Coronary artery (tissue), 2 donors: ENCODE measurements at regions not wholly inside any gene's neighbourhood (a gene's known extent, or its start where the extent isn't known, plus 50 kb on each side); places are given as distances from the start of the nearest gene placed in this dataset.

Experiments used
- DNase-seq: peaks from one replicate; pipeline ENCODE4 v3.0.0-alpha.2; 2017; ENCODE audit warnings: low spot score
- H3K27ac ChIP-seq, 2 donors: fragments of 200-600 bp; sonication (generic); one replicate each; pipeline ENCODE4 v1.5.1; 2016 to 2019
- H3K4me3 ChIP-seq: fragments of 200-600 bp; sonication (generic); 2 replicates; pipeline ENCODE4 v1.5.1; 2016; ENCODE audit warnings: mild to moderate bottlenecking, moderate library complexity
- TF ChIP-seq, protein P1 (sequence below): fragments of 200-600 bp; sonication (generic); IDR thresholded peaks from one replicate; pipeline ENCODE4 v1.5.1; 2019; ENCODE audit warnings: antibody characterized with exemption

GRCh38 chr4:44848466-44848865, 122.1 kb upstream of the GNPDA2 start:
- TF ChIP-seq, protein P1, sequence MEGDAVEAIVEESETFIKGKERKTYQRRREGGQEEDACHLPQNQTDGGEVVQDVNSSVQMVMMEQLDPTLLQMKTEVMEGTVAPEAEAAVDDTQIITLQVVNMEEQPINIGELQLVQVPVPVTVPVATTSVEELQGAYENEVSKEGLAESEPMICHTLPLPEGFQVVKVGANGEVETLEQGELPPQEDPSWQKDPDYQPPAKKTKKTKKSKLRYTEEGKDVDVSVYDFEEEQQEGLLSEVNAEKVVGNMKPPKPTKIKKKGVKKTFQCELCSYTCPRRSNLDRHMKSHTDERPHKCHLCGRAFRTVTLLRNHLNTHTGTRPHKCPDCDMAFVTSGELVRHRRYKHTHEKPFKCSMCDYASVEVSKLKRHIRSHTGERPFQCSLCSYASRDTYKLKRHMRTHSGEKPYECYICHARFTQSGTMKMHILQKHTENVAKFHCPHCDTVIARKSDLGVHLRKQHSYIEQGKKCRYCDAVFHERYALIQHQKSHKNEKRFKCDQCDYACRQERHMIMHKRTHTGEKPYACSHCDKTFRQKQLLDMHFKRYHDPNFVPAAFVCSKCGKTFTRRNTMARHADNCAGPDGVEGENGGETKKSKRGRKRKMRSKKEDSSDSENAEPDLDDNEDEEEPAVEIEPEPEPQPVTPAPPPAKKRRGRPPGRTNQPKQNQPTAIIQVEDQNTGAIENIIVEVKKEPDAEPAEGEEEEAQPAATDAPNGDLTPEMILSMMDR: no peak
- Histone ChIP-seq H3K27ac (no peak overlapping the region), H3K4me3 (no peak overlapping the region)
- no peak for DNase-seq

- Histone ChIP-seq H3K27ac (no peak overlapping the region), H3K4me3 (no peak overlapping the region)
- DNase-seq: no peak
- TF ChIP-seq, protein P1: no peak
Observed at GRCh38 chr4:44845993-44846392, 119.6 kb upstream of the GNPDA2 start.

DNA sequence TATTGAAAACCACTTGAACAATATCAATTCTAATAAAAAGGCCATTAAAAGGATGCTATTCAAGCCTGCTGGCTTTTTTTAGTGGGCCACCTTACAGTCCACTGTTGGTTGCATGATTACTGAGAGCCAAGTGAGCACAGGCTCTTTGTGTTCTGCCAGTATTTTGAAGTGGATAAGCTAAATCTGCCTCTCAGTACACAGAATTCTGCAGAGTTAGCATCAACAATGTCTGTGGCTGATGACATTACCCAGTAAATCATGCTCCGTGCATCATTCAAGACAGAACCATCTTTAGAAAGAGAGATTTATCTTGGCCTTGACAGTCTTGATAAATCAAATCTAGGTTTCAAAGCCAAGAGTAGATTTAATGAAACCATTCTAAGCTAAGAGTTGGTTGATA, 119.0 kb upstream of the GNPDA2 start:
- TF ChIP-seq, protein P1: no peak
- H3K27ac ChIP-seq: no peak overlapping the region
- DNase-seq: no peak

GRCh38 chr4:44842531-44842930, 116.2 kb upstream of the GNPDA2 start:
- TF ChIP-seq, protein P1: no peak
- H3K4me3 ChIP-seq: no peak overlapping the region
- no peak overlapping the region for H3K27ac ChIP-seq
- no peak for DNase-seq

More for the DNA sequence above, 119.0 kb upstream of the GNPDA2 start:
- no peak overlapping the region for H3K4me3 ChIP-seq

DNA sequence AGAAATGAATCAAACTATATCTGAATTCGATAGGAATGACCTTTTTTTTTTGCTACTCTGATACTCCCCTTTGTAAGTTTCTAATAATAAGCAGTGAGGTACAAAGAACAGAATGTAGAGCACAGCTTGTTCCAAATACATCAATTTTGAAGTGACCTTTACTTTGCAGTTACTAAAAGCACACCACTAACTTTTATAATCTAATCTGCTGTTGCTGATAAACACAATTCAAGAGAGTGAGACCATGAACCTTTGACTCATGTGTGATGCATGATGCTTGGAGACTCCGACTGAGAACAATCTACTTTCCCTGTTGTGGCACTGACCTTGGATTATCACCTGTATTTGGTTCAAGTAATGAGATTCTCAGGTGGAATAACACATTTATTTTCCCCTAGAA, 91.6 kb upstream of the GNPDA2 start:
- Histone ChIP-seq H3K27ac (no peak overlapping the region), H3K4me3 (no peak overlapping the region)
- TF ChIP-seq, protein P1: no peak
- DNase-seq: no peak

- Histone ChIP-seq H3K4me3 (no peak overlapping the region), H3K27ac (no peak overlapping the region)
- TF ChIP-seq, protein P1: no peak
- DNase-seq: no peak
Observed at GRCh38 chr4:44806071-44806470, 79.7 kb upstream of the GNPDA2 start.

DNA sequence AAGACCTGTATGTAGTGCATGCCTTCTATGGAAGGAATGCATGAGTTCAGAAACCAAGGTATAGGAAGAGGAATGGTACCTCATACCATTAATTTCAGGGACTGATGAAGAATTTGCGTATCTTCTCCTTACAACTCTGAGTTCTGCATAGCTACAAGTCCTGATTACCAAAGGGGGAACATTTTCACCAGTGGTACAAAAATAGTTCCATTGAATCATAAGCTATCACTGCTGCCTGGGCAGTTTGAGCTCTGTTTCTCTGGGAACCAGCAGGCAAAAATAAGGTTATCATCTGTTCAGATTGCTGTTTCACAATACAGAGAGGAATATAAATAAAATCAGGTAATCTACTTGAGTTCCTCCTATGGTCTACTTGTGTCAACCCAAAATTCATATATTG, 77.9 kb upstream of the GNPDA2 start:
- no peak for DNase-seq
- H3K4me3 ChIP-seq: no peak overlapping the region
- no peak overlapping the region for H3K27ac ChIP-seq
- TF ChIP-seq, protein P1: no peak
